ENCODE measurements at regions not wholly inside any gene's neighbourhood (a gene's known extent, or its start where the extent isn't known, plus 50 kb on each side); places are given as distances from the start of the nearest gene placed in this dataset.
A peak's percentile ranks its signal among the peaks of the same experiment; 100 is the strongest.

- Histone ChIP-seq H2BK15ac (ENCODE audit: low read length) (no peak overlapping the region), H3K9me3 (replicated peaks in 1 of 2; ENCODE audit: control insufficient read depth in 2 of 2, insufficient read depth in 1 of 2, low read depth in 1 of 2, low read length in 2 of 2) (no peaks in the 10 kb centered on the region), H2AK5ac (ENCODE audit: low read depth, low read length) (peak overlapping the region; percentile 34), H3K4me2 (ENCODE audit: insufficient read depth, low read length, poor library complexity, severe bottlenecking) (no peak overlapping the region), H3K4me3 (ENCODE audit: low read length in 2 of 2) (no peak overlapping the region), H3K4me1 (ENCODE audit: control insufficient read depth in 2 of 2, insufficient read depth in 1 of 2, low read depth in 1 of 2, low read length in 2 of 2) (peaks cover 11 to 20% of the 10 kb centered on the region in 2 donors), H4K8ac (ENCODE audit: low read depth, low read length) (no peak overlapping the region), H4K91ac (ENCODE audit: low read depth, low read length, poor library complexity) (no peak overlapping the region), H3K79me1 (ENCODE audit: low read depth, low read length) (no peaks in the 10 kb centered on the region), H2AFZ (ENCODE audit: low read length) (peak overlapping the region; percentile 5), H3K23ac (ENCODE audit: low read depth, low read length, poor library complexity) (no peak overlapping the region), H3K14ac (ENCODE audit: low read length) (no peak overlapping the region), H3K18ac (ENCODE audit: low read length) (no peak overlapping the region), H3K9ac (ENCODE audit: low read depth, low read length, poor library complexity) (no peak overlapping the region), H2BK12ac (ENCODE audit: low read length) (no peak overlapping the region), H3K27me3 (ENCODE audit: control insufficient read depth in 3 of 3, insufficient read depth in 3 of 3, low read depth in 1 of 3, low read length in 3 of 3) (no peaks in the 10 kb centered on the region), H3K27ac (replicated peaks; ENCODE audit: low read length) (no peak overlapping the region), H3K36me3 (replicated peaks in 1 of 2; ENCODE audit: control insufficient read depth in 2 of 2, insufficient read depth in 2 of 2, low read length in 2 of 2) (no peaks in the 10 kb centered on the region), H2BK5ac (ENCODE audit: low read length) (no peak overlapping the region), H2BK120ac (ENCODE audit: low read depth, low read length) (no peak overlapping the region), H3K4ac (ENCODE audit: low read length) (no peak overlapping the region)
- no peak for DNase-seq (ENCODE audit: low spot score)
- no CpG with 5 or more reads among the region's 15 CpGs for WGBS, 2 donors (ENCODE audit: extremely low coverage in 2 of 2, insufficient read length in 2 of 2, insufficient replicate concordance in 1 of 2)
Observed at GRCh38 chr13:109665781-109666249, 120.6 kb downstream of the IRS2 start.

- Histone ChIP-seq H3K9me3 (replicated peaks in 1 of 2; ENCODE audit: control insufficient read depth in 2 of 2, insufficient read depth in 1 of 2, low read depth in 1 of 2, low read length in 2 of 2) (no peaks in the 10 kb centered on the region), H3K4ac (ENCODE audit: low read length) (no peak overlapping the region), H2AK5ac (ENCODE audit: low read depth, low read length) (no peak overlapping the region), H3K36me3 (replicated peaks in 1 of 2; ENCODE audit: control insufficient read depth in 2 of 2, insufficient read depth in 2 of 2, low read length in 2 of 2) (no peaks in the 10 kb centered on the region), H4K91ac (ENCODE audit: low read depth, low read length, poor library complexity) (no peak overlapping the region), H2AFZ (ENCODE audit: low read length) (peak overlapping the region; percentile 5), H3K23ac (ENCODE audit: low read depth, low read length, poor library complexity) (no peak overlapping the region), H2BK12ac (ENCODE audit: low read length) (no peak overlapping the region), H3K79me1 (ENCODE audit: low read depth, low read length) (no peaks in the 10 kb centered on the region), H3K4me2 (ENCODE audit: insufficient read depth, low read length, poor library complexity, severe bottlenecking) (no peak overlapping the region), H2BK5ac (ENCODE audit: low read length) (no peak overlapping the region), H2BK120ac (ENCODE audit: low read depth, low read length) (no peak overlapping the region), H3K18ac (ENCODE audit: low read length) (no peak overlapping the region), H3K27ac (replicated peaks; ENCODE audit: low read length) (no peak overlapping the region), H3K4me1 (ENCODE audit: control insufficient read depth in 2 of 2, insufficient read depth in 1 of 2, low read depth in 1 of 2, low read length in 2 of 2) (peaks cover 11 to 20% of the 10 kb centered on the region in 2 donors), H3K9ac (ENCODE audit: low read depth, low read length, poor library complexity) (no peak overlapping the region), H3K27me3 (ENCODE audit: control insufficient read depth in 3 of 3, insufficient read depth in 3 of 3, low read depth in 1 of 3, low read length in 3 of 3) (no peaks in the 10 kb centered on the region), H3K14ac (ENCODE audit: low read length) (no peak overlapping the region), H4K8ac (ENCODE audit: low read depth, low read length) (no peak overlapping the region), H3K4me3 (ENCODE audit: low read length in 2 of 2) (no peak overlapping the region), H2BK15ac (ENCODE audit: low read length) (no peak overlapping the region)
- no CpG with 5 or more reads among the region's 8 CpGs for WGBS, 2 donors (ENCODE audit: extremely low coverage in 2 of 2, insufficient read length in 2 of 2, insufficient replicate concordance in 1 of 2)
- DNase-seq (ENCODE audit: low spot score): no peak
Observed at GRCh38 chr13:109665240-109665639, 121.1 kb downstream of the IRS2 start.

GRCh38 chr13:109657395-109657794, 129.0 kb downstream of the IRS2 start:
- no peak overlapping the region for H2BK120ac ChIP-seq (ENCODE audit: low read depth, low read length)
- no peak overlapping the region for H2BK5ac ChIP-seq (ENCODE audit: low read length)
- H3K4me3 ChIP-seq (ENCODE audit: low read length in 2 of 2): no peak overlapping the region
- no peak overlapping the region for H2AFZ ChIP-seq (ENCODE audit: low read length)
- no peak overlapping the region for H3K4ac ChIP-seq (ENCODE audit: low read length)
- no peak overlapping the region for H3K4me2 ChIP-seq (ENCODE audit: insufficient read depth, low read length, poor library complexity, severe bottlenecking)
- H3K36me3 ChIP-seq (replicated peaks in 1 of 2; ENCODE audit: control insufficient read depth in 2 of 2, insufficient read depth in 2 of 2, low read length in 2 of 2): no peaks in the 10 kb centered on the region
- H3K4me1 ChIP-seq (ENCODE audit: control insufficient read depth in 2 of 2, insufficient read depth in 1 of 2, low read depth in 1 of 2, low read length in 2 of 2): peaks cover 0 to 2% of the 10 kb centered on the region in 2 donors
- DNase-seq (ENCODE audit: low spot score): no peak
- H2AK5ac ChIP-seq (ENCODE audit: low read depth, low read length): no peak overlapping the region
- H3K14ac ChIP-seq (ENCODE audit: low read length): no peak overlapping the region
- H2BK12ac ChIP-seq (ENCODE audit: low read length): no peak overlapping the region
- H3K9ac ChIP-seq (ENCODE audit: low read depth, low read length, poor library complexity): no peak overlapping the region
- H2BK15ac ChIP-seq (ENCODE audit: low read length): no peak overlapping the region
- no peak overlapping the region for H3K27ac ChIP-seq (replicated peaks; ENCODE audit: low read length)
- H4K91ac ChIP-seq (ENCODE audit: low read depth, low read length, poor library complexity): no peak overlapping the region
- H3K9me3 ChIP-seq (replicated peaks in 1 of 2; ENCODE audit: control insufficient read depth in 2 of 2, insufficient read depth in 1 of 2, low read depth in 1 of 2, low read length in 2 of 2): peaks cover 0 to 3% of the 10 kb centered on the region in 2 donors
- no peak overlapping the region for H3K23ac ChIP-seq (ENCODE audit: low read depth, low read length, poor library complexity)
- H3K79me1 ChIP-seq (ENCODE audit: low read depth, low read length): no peaks in the 10 kb centered on the region
- H4K8ac ChIP-seq (ENCODE audit: low read depth, low read length): no peak overlapping the region
- H3K18ac ChIP-seq (ENCODE audit: low read length): no peak overlapping the region
- H3K27me3 ChIP-seq (ENCODE audit: control insufficient read depth in 3 of 3, insufficient read depth in 3 of 3, low read depth in 1 of 3, low read length in 3 of 3): peaks cover 0 to 1% (median 0%) of the 10 kb centered on the region in 3 experiments
- no CpG with 5 or more reads among the region's 6 CpGs for WGBS, 2 donors (ENCODE audit: extremely low coverage in 2 of 2, insufficient read length in 2 of 2, insufficient replicate concordance in 1 of 2)

- H2BK12ac ChIP-seq (ENCODE audit: low read length): no peak overlapping the region
- peaks cover 0 to 2% of the 10 kb centered on the region in 2 donors for H3K4me1 ChIP-seq (ENCODE audit: control insufficient read depth in 2 of 2, insufficient read depth in 1 of 2, low read depth in 1 of 2, low read length in 2 of 2)
- no peak overlapping the region for H3K4me3 ChIP-seq (ENCODE audit: low read length in 2 of 2)
- no peak overlapping the region for H3K4me2 ChIP-seq (ENCODE audit: insufficient read depth, low read length, poor library complexity, severe bottlenecking)
- no peak overlapping the region for H2BK120ac ChIP-seq (ENCODE audit: low read depth, low read length)
- H3K18ac ChIP-seq (ENCODE audit: low read length): no peak overlapping the region
- no peak overlapping the region for H3K9ac ChIP-seq (ENCODE audit: low read depth, low read length, poor library complexity)
- H3K27ac ChIP-seq (replicated peaks; ENCODE audit: low read length): no peak overlapping the region
- H3K9me3 ChIP-seq (replicated peaks in 1 of 2; ENCODE audit: control insufficient read depth in 2 of 2, insufficient read depth in 1 of 2, low read depth in 1 of 2, low read length in 2 of 2): peaks cover 0 to 3% of the 10 kb centered on the region in 2 donors
- no peak overlapping the region for H3K23ac ChIP-seq (ENCODE audit: low read depth, low read length, poor library complexity)
- no CpG with 5 or more reads among the region's 2 CpGs for WGBS, 2 donors (ENCODE audit: extremely low coverage in 2 of 2, insufficient read length in 2 of 2, insufficient replicate concordance in 1 of 2)
- H3K79me1 ChIP-seq (ENCODE audit: low read depth, low read length): no peaks in the 10 kb centered on the region
- no peak overlapping the region for H2AK5ac ChIP-seq (ENCODE audit: low read depth, low read length)
- H2AFZ ChIP-seq (ENCODE audit: low read length): no peak overlapping the region
- no peak overlapping the region for H4K91ac ChIP-seq (ENCODE audit: low read depth, low read length, poor library complexity)
- H4K8ac ChIP-seq (ENCODE audit: low read depth, low read length): no peak overlapping the region
- H3K4ac ChIP-seq (ENCODE audit: low read length): no peak overlapping the region
- no peaks in the 10 kb centered on the region for H3K36me3 ChIP-seq (replicated peaks in 1 of 2; ENCODE audit: control insufficient read depth in 2 of 2, insufficient read depth in 2 of 2, low read length in 2 of 2)
- H2BK5ac ChIP-seq (ENCODE audit: low read length): no peak overlapping the region
- peaks cover 0 to 1% (median 0%) of the 10 kb centered on the region in 3 experiments for H3K27me3 ChIP-seq (ENCODE audit: control insufficient read depth in 3 of 3, insufficient read depth in 3 of 3, low read depth in 1 of 3, low read length in 3 of 3)
- H2BK15ac ChIP-seq (ENCODE audit: low read length): no peak overlapping the region
- no peak for DNase-seq (ENCODE audit: low spot score)
- H3K14ac ChIP-seq (ENCODE audit: low read length): no peak overlapping the region
Observed at GRCh38 chr13:109656206-109656605, 130.2 kb downstream of the IRS2 start.

Measured in neuronal stem cell (in vitro differentiated cells).